Heart right ventricle (tissue), 16 donors: ENCODE measurements at regions not wholly inside any gene's neighbourhood (a gene's known extent, or its start where the extent isn't known, plus 50 kb on each side); places are given as distances from the start of the nearest gene placed in this dataset.

ENCODE experiments used
- ATAC-seq, 8 donors: fragments of 200-7000 bp; cut with Tn5 transposase; one replicate each; pipeline ENCODE4 v1.9.1; 2020; ENCODE audit warnings: mild to moderate bottlenecking in 8 of 8, moderate library complexity in 8 of 8, moderate number of reproducible peaks in 1 of 8
- DNase-seq, 2 donors: peaks; one replicate each; pipeline ENCODE4 v3.0.0-alpha.2; 2020
- H3K27ac ChIP-seq, 10 donors: fragments of 200-600 bp; sonication (generic) in 2 of 10; one replicate each; pipeline versions ENCODE4 v1.5.0 to v1.8.0; 2020 to 2022; ENCODE audit warnings: mild to moderate bottlenecking in 3 of 10
- H3K27me3 ChIP-seq, 7 donors: fragments of 200-600 bp; one replicate each; pipeline ENCODE4 v1.8.0; 2021 to 2022; ENCODE audit warnings: mild to moderate bottlenecking in 2 of 7
- H3K36me3 ChIP-seq, 9 donors: fragments of 200-600 bp; sonication (generic) in 1 of 9; one replicate each; pipeline versions ENCODE4 v1.5.0 to v1.8.0; 2020 to 2022; ENCODE audit warnings: mild to moderate bottlenecking in 2 of 9
- H3K4me1 ChIP-seq, 9 donors: fragments of 200-600 bp; sonication (generic) in 1 of 9; one replicate each; pipeline versions ENCODE4 v1.5.0 to v1.8.0; 2020 to 2022; ENCODE audit warnings: mild to moderate bottlenecking in 4 of 9
- H3K4me3 ChIP-seq, 10 donors: fragments of 200-600 bp; sonication (generic) in 2 of 10; one replicate each; pipeline versions ENCODE4 v1.5.0 to v1.8.0; 2020 to 2022; ENCODE audit warnings: mild to moderate bottlenecking in 7 of 10, moderate library complexity in 2 of 10
- H3K9me3 ChIP-seq, 11 donors: fragments of 200-600 bp in 10 of 11; sonication (generic) in 2 of 11; one replicate each; pipeline versions ENCODE4 v1.5.0 to v1.8.0; 2013 to 2022; ENCODE audit warnings: mild to moderate bottlenecking in 2 of 11, control low read depth in 1 of 11, moderate library complexity in 1 of 11
- WGBS, 2 donors: extraction: QIAGEN DNeasy Blood & Tissue Kit; methylation state at CpG; one replicate each; pipeline ENCODE4 v1.1.7; 2013; ENCODE audit warnings: inconsistent platforms in 1 of 2; 5-methylcytosine and 5-hydroxymethylcytosine counted together
- intact Hi-C, 10 donors: fragments of 100-400 bp; cut with DNase I; formaldehyde crosslinking; loops; one replicate each; pipeline versions ENCODE4 v1.11.1 to v1.14.2; 2022
- TF ChIP-seq, protein P1 (sequence below), 9 donors: fragments of 200-600 bp; sonication (generic) in 2 of 9; IDR thresholded peaks; one replicate each; pipeline versions ENCODE4 v1.5.0 to v1.8.0; 2021 to 2022; ENCODE audit warnings: antibody characterized with exemption in 9 of 9, mild to moderate bottlenecking in 5 of 9, moderate library complexity in 1 of 9
- donor health status: Arrhythmogenic right ventricular cardiomyopathy.
- donor health status: ischemic (EF 13 %, LVEDD 7.1; RV severe dilation, severe dysfunction).
- donor health status: healthy with polysubstance abuse.
- donor health status: DM: no; HTN: yes; CAD: no.
- donor health status: DM: no; HTN: no; CAD: no.
- donor health status: ischemic (EF 25% LVEDD 6.9; RV normal size, moderate dysfunction).
- donor health status: ischemic (EF 25% LVEDD 5.7; RV mildly dilated, moderate dysfunction).
- donor health status: healthy.
- donor health status: DM: yes; HTN: yes; CAD: no.
- donor health status: Ischemic cardiomyopathy.
- donor health status: ischemic (EF 35%, LVEDD 5.7; RV mildly dilated, moderate dysfunction).
- donor health status: nonischemic (EF 11% LVEDD 7.7; RV severe dilation, severe dysfunction).
- donor health status: DM: yes; HTN: yes; CAD: no.
- donor health status: PGD.
- donor health status: ischemic (EF 29% LVEDD 5.4; RV normal size, mild dysfunction).
- donor health status: nonischemic (EF 23%, LVEDD 6.1; RV moderate dilation, normal function).

DNA sequence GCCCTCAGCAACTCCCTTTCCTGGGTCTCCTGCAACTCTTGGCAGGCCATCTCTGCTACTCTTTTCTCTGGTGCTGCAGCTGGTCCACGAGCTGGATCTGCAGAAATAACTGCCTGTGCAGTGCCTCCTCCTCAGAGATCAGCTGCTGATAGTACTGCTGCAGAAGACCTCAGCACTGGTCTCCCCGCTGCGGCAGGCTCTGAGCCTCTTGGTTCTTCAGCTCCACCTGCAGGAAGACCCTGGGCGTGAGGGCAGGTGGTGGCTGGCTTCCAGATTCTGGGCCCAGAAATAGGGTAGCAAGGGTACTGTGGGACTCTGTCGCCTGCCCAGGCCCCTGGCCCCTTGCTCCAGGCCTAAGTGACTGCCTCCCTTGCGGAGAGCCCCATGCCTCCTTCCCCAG, 79.7 kb upstream of the C2CD4B start:
- H3K27me3 ChIP-seq: peaks cover 0 to 4% (median 0%) of the 10 kb centered on the region in 7 donors
- no peaks in the 10 kb centered on the region for H3K36me3 ChIP-seq
- DNase-seq: no peak
- no peak for ATAC-seq
- H3K4me3 ChIP-seq: no peak overlapping the region
- H3K27ac ChIP-seq: no peak overlapping the region
- intact Hi-C loops: loop anchor here in 1 of 10 donors (10.0 kb wide), 1 partner anchor 110 kb away; no protein-coding TSS in a partner anchor
- no peaks in the 10 kb centered on the region for H3K9me3 ChIP-seq
- WGBS, 2 donors: 79 to 82% methylated on average over 6 of the region's 6 CpGs
- H3K4me1 ChIP-seq: no peaks in the 10 kb centered on the region
- TF ChIP-seq, protein P1, sequence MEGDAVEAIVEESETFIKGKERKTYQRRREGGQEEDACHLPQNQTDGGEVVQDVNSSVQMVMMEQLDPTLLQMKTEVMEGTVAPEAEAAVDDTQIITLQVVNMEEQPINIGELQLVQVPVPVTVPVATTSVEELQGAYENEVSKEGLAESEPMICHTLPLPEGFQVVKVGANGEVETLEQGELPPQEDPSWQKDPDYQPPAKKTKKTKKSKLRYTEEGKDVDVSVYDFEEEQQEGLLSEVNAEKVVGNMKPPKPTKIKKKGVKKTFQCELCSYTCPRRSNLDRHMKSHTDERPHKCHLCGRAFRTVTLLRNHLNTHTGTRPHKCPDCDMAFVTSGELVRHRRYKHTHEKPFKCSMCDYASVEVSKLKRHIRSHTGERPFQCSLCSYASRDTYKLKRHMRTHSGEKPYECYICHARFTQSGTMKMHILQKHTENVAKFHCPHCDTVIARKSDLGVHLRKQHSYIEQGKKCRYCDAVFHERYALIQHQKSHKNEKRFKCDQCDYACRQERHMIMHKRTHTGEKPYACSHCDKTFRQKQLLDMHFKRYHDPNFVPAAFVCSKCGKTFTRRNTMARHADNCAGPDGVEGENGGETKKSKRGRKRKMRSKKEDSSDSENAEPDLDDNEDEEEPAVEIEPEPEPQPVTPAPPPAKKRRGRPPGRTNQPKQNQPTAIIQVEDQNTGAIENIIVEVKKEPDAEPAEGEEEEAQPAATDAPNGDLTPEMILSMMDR (IDR thresholded peaks at IDR 0.05): peak in 1 of 9 donors; percentile 13

DNA sequence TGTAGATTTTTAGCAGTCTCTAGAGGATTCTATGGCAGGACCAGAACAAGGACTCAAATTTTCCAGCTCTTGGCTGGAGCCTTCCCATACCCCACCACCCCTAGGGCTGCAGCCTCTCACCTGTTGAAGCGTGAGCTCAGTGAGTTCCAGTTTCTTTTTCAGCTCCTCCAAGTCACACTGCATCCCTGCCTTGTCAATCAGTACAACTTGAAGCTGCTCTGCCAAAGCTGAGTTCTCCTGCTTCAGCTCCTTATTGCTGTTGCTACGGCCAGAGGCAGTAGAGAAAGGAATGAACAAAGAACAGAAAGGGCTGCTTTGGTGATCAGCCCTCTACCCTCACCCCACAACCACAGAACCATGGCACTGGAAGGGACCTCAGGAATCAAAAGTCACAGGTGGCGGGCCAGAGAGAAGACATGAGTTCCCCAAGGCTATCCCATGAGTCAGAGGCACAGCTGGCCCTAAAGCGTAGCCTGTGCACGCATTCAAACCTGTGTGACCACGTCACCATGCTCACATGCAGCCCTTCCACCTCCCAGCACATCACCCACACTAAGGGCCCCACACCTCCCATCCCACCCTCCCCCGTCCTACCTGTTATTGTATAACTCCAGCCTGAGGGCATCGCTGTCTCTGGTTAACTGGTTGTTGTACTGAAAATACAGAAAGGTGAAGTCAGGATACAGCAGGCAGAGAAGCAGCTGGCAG, 83.3 kb upstream of the C2CD4B start:
- Histone ChIP-seq H3K27ac (no peak overlapping the region), H3K4me1 (no peaks in the 10 kb centered on the region), H3K9me3 (no peaks in the 10 kb centered on the region), H3K36me3 (no peaks in the 10 kb centered on the region), H3K27me3 (peaks cover 0 to 4% (median 0%) of the 10 kb centered on the region in 7 donors), H3K4me3 (no peak overlapping the region)
- TF ChIP-seq, protein P1 (IDR thresholded peaks at IDR 0.05): no peak
- intact Hi-C loops: loop anchor here in 1 of 10 donors (10.0 kb wide), 1 partner anchor 114 kb away; no protein-coding TSS in a partner anchor
- ATAC-seq (no peak), DNase-seq (no peak)
- WGBS, 2 donors: 93 to 95% methylated on average over 8 of the region's 8 CpGs

DNA sequence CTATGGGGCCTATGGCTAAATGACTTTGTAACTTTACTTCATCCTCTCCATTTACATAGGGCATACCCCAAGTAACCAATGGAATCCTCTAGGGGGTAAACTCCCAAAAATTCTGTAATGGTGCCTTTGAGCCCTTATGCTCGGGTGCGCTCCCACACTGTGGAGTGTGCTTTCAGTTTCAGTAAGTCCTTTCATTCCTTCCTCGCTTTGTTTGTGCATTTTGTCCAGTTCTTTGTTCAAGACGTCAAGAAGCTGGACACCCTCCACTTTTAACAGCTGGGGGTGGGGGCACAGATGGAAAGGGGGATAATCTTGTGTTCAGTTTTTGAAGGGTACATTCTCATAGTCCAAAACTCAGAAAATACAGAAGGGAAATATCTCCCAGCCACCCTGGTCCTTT, 84.4 kb upstream of the C2CD4B start:
- Histone ChIP-seq H3K27ac (no peak overlapping the region), H3K9me3 (no peaks in the 10 kb centered on the region), H3K4me3 (no peak overlapping the region), H3K36me3 (no peaks in the 10 kb centered on the region), H3K4me1 (peaks cover 0 to 4% (median 0%) of the 10 kb centered on the region in 9 donors), H3K27me3 (peaks cover 0 to 4% (median 0%) of the 10 kb centered on the region in 7 donors)
- intact Hi-C loops: loop anchor here in 1 of 10 donors (10.0 kb wide), 1 partner anchor 115 kb away; no protein-coding TSS in a partner anchor
- 83 to 91% methylated on average over 4 of the region's 4 CpGs for WGBS, 2 donors
- TF ChIP-seq, protein P1 (IDR thresholded peaks at IDR 0.05): no peak
- ATAC-seq (no peak), DNase-seq (no peak)

DNA sequence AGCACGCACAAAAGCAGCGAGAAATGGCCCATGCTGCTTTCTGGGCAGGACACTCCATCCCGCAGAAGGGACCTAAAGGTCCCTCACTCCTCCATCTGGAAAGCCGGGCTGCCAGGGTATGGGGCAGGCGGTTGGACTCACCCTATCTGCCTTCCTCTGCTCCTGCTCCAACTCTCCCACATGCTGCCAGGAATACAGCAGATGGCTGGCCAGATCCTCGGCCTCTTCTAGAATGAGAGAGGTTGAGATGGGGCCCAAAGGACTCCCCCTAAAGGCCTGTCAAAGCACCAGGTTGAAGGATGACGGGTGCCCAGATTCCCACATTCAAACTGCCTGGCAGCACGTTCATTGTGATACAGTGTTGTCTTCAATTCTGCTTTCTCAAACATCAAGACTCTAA, 85.1 kb upstream of the C2CD4B start:
- H3K4me3 ChIP-seq: no peak overlapping the region
- H3K36me3 ChIP-seq: no peaks in the 10 kb centered on the region
- TF ChIP-seq, protein P1 (IDR thresholded peaks at IDR 0.05): no peak
- intact Hi-C loops: loop anchor here in 5 of 10 donors (5.0 to 10.0 kb wide), 6 partner anchors 75 to 378 kb away; partner anchors contain the start of genes C2CD4A (in 1 of the 5), C2CD4B (in 1 of the 5) and VPS13C (in 1 of the 5)
- DNase-seq (no peak), ATAC-seq (no peak)
- H3K27me3 ChIP-seq: peaks cover 0 to 4% (median 0%) of the 10 kb centered on the region in 7 donors
- H3K4me1 ChIP-seq: peaks cover 0 to 6% (median 0%) of the 10 kb centered on the region in 9 donors
- 84 to 86% methylated on average over 8 of the region's 8 CpGs for WGBS, 2 donors
- H3K27ac ChIP-seq: no peak overlapping the region
- no peaks in the 10 kb centered on the region for H3K9me3 ChIP-seq
